ENCODE measurements at regions not wholly inside any gene's neighbourhood (a gene's known extent, or its start where the extent isn't known, plus 50 kb on each side); places are given as distances from the start of the nearest gene placed in this dataset.

GRCh38 chr6:98484696-98485095 is 349.7 kb upstream of the POU3F2 start:
- ATAC-seq (no peak), DNase-seq (no peak)
- intact Hi-C loops (cut with DNase I): no loop called here
- TF ChIP-seq CTCF (IDR thresholded peaks at IDR 0.05): no peak
- no peak for TF ChIP-seq POLR2A (IDR thresholded peaks at IDR 0.05)
- Histone ChIP-seq H3K27me3 (peaks cover 0 to 3% (median 0%) of the 10 kb centered on the region in 9 donors), H3K27ac (no peak overlapping the region), H3K4me3 (no peak overlapping the region), H3K36me3 (no peaks in the 10 kb centered on the region), H3K4me1 (no peaks in the 10 kb centered on the region), H3K9me3 (no peaks in the 10 kb centered on the region)
- 70 to 78% (median 72%) methylated on average over 6 of the region's 6 CpGs for WGBS, 4 donors

GRCh38 chr6:98485593-98485992 is 348.8 kb upstream of the POU3F2 start:
- Histone ChIP-seq H3K27me3 (peaks cover 0 to 3% (median 0%) of the 10 kb centered on the region in 9 donors), H3K36me3 (no peaks in the 10 kb centered on the region), H3K4me1 (no peaks in the 10 kb centered on the region), H3K9me3 (no peaks in the 10 kb centered on the region), H3K27ac (no peak overlapping the region), H3K4me3 (no peak overlapping the region)
- DNase-seq (no peak), ATAC-seq (no peak)
- TF ChIP-seq CTCF (IDR thresholded peaks at IDR 0.05) (no peak), POLR2A (IDR thresholded peaks at IDR 0.05) (no peak)
- intact Hi-C loops (cut with DNase I): no loop called here

- ATAC-seq: no peak
- H3K9me3 ChIP-seq: no peaks in the 10 kb centered on the region
- no peak for TF ChIP-seq POLR2A (IDR thresholded peaks at IDR 0.05)
- no peak for TF ChIP-seq CTCF (IDR thresholded peaks at IDR 0.05)
- no peaks in the 10 kb centered on the region for H3K4me1 ChIP-seq
- WGBS, 4 donors: 15 to 25% (median 18%) methylated on average over 2 of the region's 2 CpGs
- no peak overlapping the region for H3K27ac ChIP-seq
- intact Hi-C loops (cut with DNase I): no loop called here
- H3K36me3 ChIP-seq: no peaks in the 10 kb centered on the region
- H3K27me3 ChIP-seq: peaks cover 0 to 3% (median 0%) of the 10 kb centered on the region in 9 donors
- no peak for DNase-seq
- H3K4me3 ChIP-seq: no peak overlapping the region
Observed at GRCh38 chr6:98486057-98486456, 348.3 kb upstream of the POU3F2 start.

GRCh38 chr6:98487612-98488011 is 346.8 kb upstream of the POU3F2 start:
- intact Hi-C loops (cut with DNase I): no loop called here
- Histone ChIP-seq H3K4me3 (no peak overlapping the region), H3K4me1 (no peaks in the 10 kb centered on the region), H3K9me3 (no peaks in the 10 kb centered on the region), H3K27me3 (peaks cover 0 to 3% (median 0%) of the 10 kb centered on the region in 9 donors), H3K36me3 (no peaks in the 10 kb centered on the region), H3K27ac (no peak overlapping the region)
- no peak for ATAC-seq
- WGBS, 4 donors: 0 to 64% (median 28%) methylated on average over 1 of the region's 1 CpG
- no peak for DNase-seq
- TF ChIP-seq POLR2A (IDR thresholded peaks at IDR 0.05) (no peak), CTCF (IDR thresholded peaks at IDR 0.05) (no peak)
